ENCODE measurements at regions not wholly inside any gene's neighbourhood (a gene's known extent, or its start where the extent isn't known, plus 50 kb on each side); places are given as distances from the start of the nearest gene placed in this dataset.

GRCh38 chr4:144288011-144288903 lies 147.7 kb upstream of the GYPA start:
- ATAC-seq (no peak), FAIRE-seq (no peak), DNase-seq (ENCODE audit: low spot score) (no peak)
- Histone ChIP-seq H3K4me1 (ENCODE audit: insufficient read depth, low read length) (no peaks in the 10 kb centered on the region), H4K20me1 (ENCODE audit: insufficient read depth, low read length) (no peaks in the 10 kb centered on the region), H3K36me3 (replicated peaks in 1 of 2; ENCODE audit: control insufficient read depth in 1 of 2, insufficient read depth in 2 of 2, low read length in 2 of 2) (no peaks in the 10 kb centered on the region), H3K27ac (ENCODE audit: extremely low read length, insufficient read depth, low read length) (no peak overlapping the region), H3K9me3 (ENCODE audit: low read length) (no peaks in the 10 kb centered on the region), H3K4me2 (ENCODE audit: low read depth, low read length) (no peak overlapping the region), H2AFZ (ENCODE audit: low read length) (no peak overlapping the region), H3K79me2 (ENCODE audit: insufficient read depth, low read length) (no peaks in the 10 kb centered on the region), H3K9ac (ENCODE audit: insufficient read depth, low read depth, low read length) (no peak overlapping the region), H3K27me3 (ENCODE audit: control insufficient read depth in 1 of 2, insufficient read depth in 2 of 2, low read length in 2 of 2) (no peaks in the 10 kb centered on the region), H3K4me3 (replicated peaks in 1 of 3; ENCODE audit: insufficient read depth in 1 of 3, low read depth in 2 of 3, low read length in 3 of 3) (no peak overlapping the region)
- in situ Hi-C loops (cut with HindIII; ENCODE audit: extremely low pct_ligation_motif_present, low pct_unique_long_range_greater_than_20kb): no loop called here
- ChIA-PET CTCF (ENCODE audit: low intra/inter-chr PET ratio, low total read pairs) (no interaction called here), POLR2A (no interaction called here)
- intact Hi-C loops (cut with micrococcal nuclease; ENCODE audit: unreplicated experiment): no loop called here
- TF ChIP-seq MAFK (conservative IDR thresholded peaks at IDR 0.05 in 1 of 2, IDR thresholded peaks at IDR 0.05 in 1 of 2; ENCODE audit: low read length in 2 of 2) (peak; percentile 72 to 77), ZNF282 (IDR thresholded peaks at IDR 0.05; ENCODE audit: partially characterized antibody) (no peak), PCBP1 (IDR thresholded peaks at IDR 0.05; ENCODE audit: borderline replicate concordance, low read depth, low read length) (no peak), MAFF (IDR thresholded peaks at IDR 0.05; ENCODE audit: low read depth, low read length) (peak; percentile 52; the same call in 1 of the 2 replicates), MED13 (CRISPR knock-in tag; IDR thresholded peaks at IDR 0.05) (no peak)
- WGBS (ENCODE audit: low lambda C conversion rate): 26% methylated on average over 6 of the region's 6 CpGs
- no TSS peak for BruUV-seq (replicated peaks)

GRCh38 chr4:144289667-144290428 lies 149.3 kb upstream of the GYPA start:
- no TSS peak for BruUV-seq (replicated peaks)
- H3K27me3 ChIP-seq (ENCODE audit: control insufficient read depth in 1 of 2, insufficient read depth in 2 of 2, low read length in 2 of 2): no peaks in the 10 kb centered on the region
- H3K4me1 ChIP-seq (ENCODE audit: insufficient read depth, low read length): no peaks in the 10 kb centered on the region
- no peaks in the 10 kb centered on the region for H4K20me1 ChIP-seq (ENCODE audit: insufficient read depth, low read length)
- no peak overlapping the region for H2AFZ ChIP-seq (ENCODE audit: low read length)
- no peak for ATAC-seq
- H3K9ac ChIP-seq (ENCODE audit: insufficient read depth, low read depth, low read length): no peak overlapping the region
- no peak overlapping the region for H3K4me3 ChIP-seq (replicated peaks in 1 of 3; ENCODE audit: insufficient read depth in 1 of 3, low read depth in 2 of 3, low read length in 3 of 3)
- 4% methylated on average over 1 of the region's 1 CpG for WGBS (ENCODE audit: low lambda C conversion rate)
- no peak overlapping the region for H3K27ac ChIP-seq (ENCODE audit: extremely low read length, insufficient read depth, low read length)
- in situ Hi-C loops (cut with HindIII; ENCODE audit: extremely low pct_ligation_motif_present, low pct_unique_long_range_greater_than_20kb): no loop called here
- intact Hi-C loops (cut with micrococcal nuclease; ENCODE audit: unreplicated experiment): no loop called here
- CTCF ChIA-PET (ENCODE audit: low intra/inter-chr PET ratio, low total read pairs): no interaction called here
- DNase-seq (ENCODE audit: low spot score): no peak
- no peaks in the 10 kb centered on the region for H3K36me3 ChIP-seq (replicated peaks in 1 of 2; ENCODE audit: control insufficient read depth in 1 of 2, insufficient read depth in 2 of 2, low read length in 2 of 2)
- no peaks in the 10 kb centered on the region for H3K9me3 ChIP-seq (ENCODE audit: low read length)
- no peaks in the 10 kb centered on the region for H3K79me2 ChIP-seq (ENCODE audit: insufficient read depth, low read length)
- FAIRE-seq: no peak
- POLR2A ChIA-PET: no interaction called here
- H3K4me2 ChIP-seq (ENCODE audit: low read depth, low read length): no peak overlapping the region
- no peak for TF ChIP-seq RFXAP (CRISPR knock-in tag; IDR thresholded peaks at IDR 0.05; ENCODE audit: borderline replicate concordance)
- TF ChIP-seq ZNF3 (CRISPR knock-in tag; IDR thresholded peaks at IDR 0.05): no peak
- TF ChIP-seq TIGD3 (CRISPR knock-in tag; IDR thresholded peaks at IDR 0.05; ENCODE audit: borderline replicate concordance): no peak
- TF ChIP-seq MBNL3 (CRISPR knock-in tag; conservative IDR thresholded peaks at IDR 0.05): no peak
- no peak for TF ChIP-seq FOXP1 (IDR thresholded peaks at IDR 0.05)
- no peak for TF ChIP-seq FOXP1 (CRISPR knock-in tag; IDR thresholded peaks at IDR 0.05)
- TF ChIP-seq SPEN (CRISPR knock-in tag; IDR thresholded peaks at IDR 0.05; ENCODE audit: low read depth): no peak
- no peak for TF ChIP-seq PLRG1 (conservative IDR thresholded peaks at IDR 0.05)
- TF ChIP-seq PAXIP1 (CRISPR knock-in tag; conservative IDR thresholded peaks at IDR 0.05): no peak
